Liver (tissue), 8 donors: ENCODE measurements at regions not wholly inside any gene's neighbourhood (a gene's known extent, or its start where the extent isn't known, plus 50 kb on each side); places are given as distances from the start of the nearest gene placed in this dataset.

Experiments
- DNase-seq: peaks from one replicate; pipeline ENCODE4 v3.0.0-alpha.2; 2017; ENCODE audit warnings: low spot score
- H3K27ac ChIP-seq, 2 donors: one replicate each; pipeline ENCODE4 v1.7.0; 2013; ENCODE audit warnings: inconsistent platforms in 2 of 2, low read length in 2 of 2, control low read depth in 1 of 2, low read depth in 1 of 2, mild to moderate bottlenecking in 1 of 2
- H3K27me3 ChIP-seq, 4 donors: one replicate each; pipeline versions ENCODE4 v1.6.1 to v1.7.0; 2013; ENCODE audit warnings: low read length in 3 of 4, inconsistent platforms in 1 of 4, mild to moderate bottlenecking in 1 of 4, moderate library complexity in 1 of 4; ENCODE audit not compliant: control insufficient read depth in 4 of 4, insufficient read depth in 4 of 4
- H3K36me3 ChIP-seq, 4 donors: one replicate each; pipeline versions ENCODE4 v1.6.1 to v1.7.0; 2013; ENCODE audit warnings: low read length in 3 of 4, mild to moderate bottlenecking in 3 of 4, low read depth in 1 of 4, moderate library complexity in 1 of 4; ENCODE audit not compliant: control insufficient read depth in 4 of 4, insufficient read depth in 3 of 4
- H3K4me1 ChIP-seq, 4 donors: one replicate each; pipeline versions ENCODE4 v1.6.1 to v1.7.0; 2013; ENCODE audit warnings: low read length in 3 of 4, mild to moderate bottlenecking in 3 of 4, moderate library complexity in 1 of 4; ENCODE audit not compliant: control insufficient read depth in 4 of 4, insufficient read depth in 4 of 4
- H3K4me3 ChIP-seq, 3 donors: one replicate each; pipeline versions ENCODE4 v1.6.1 to v1.7.0; 2013; ENCODE audit warnings: low read length in 3 of 3, control low read depth in 1 of 3, low read depth in 1 of 3, mild to moderate bottlenecking in 1 of 3
- H3K9ac ChIP-seq, 2 donors: one replicate each; pipeline ENCODE4 v1.7.0; 2013; ENCODE audit warnings: low read length in 2 of 2, mild to moderate bottlenecking in 2 of 2, moderate library complexity in 2 of 2, control low read depth in 1 of 2, low read depth in 1 of 2
- H3K9me3 ChIP-seq, 4 donors: one replicate each; pipeline versions ENCODE4 v1.6.1 to v1.7.0; 2013; ENCODE audit warnings: low read length in 3 of 4; ENCODE audit not compliant: control insufficient read depth in 4 of 4
- EGR1 ChIP-seq, 2 donors: IDR thresholded peaks; 2 replicates each; pipeline ENCODE4 v1.6.1; 2016 to 2018; ENCODE audit warnings: antibody characterized with exemption in 2 of 2, low read depth in 2 of 2
- FOXA1 ChIP-seq: IDR thresholded peaks from 2 replicates; pipeline ENCODE4 v1.6.1; 2016; ENCODE audit warnings: antibody characterized with exemption
- FOXA2 ChIP-seq: IDR thresholded peaks from 2 replicates; pipeline ENCODE4 v1.6.1; 2016; ENCODE audit warnings: antibody characterized with exemption
- GABPA ChIP-seq, 2 donors: IDR thresholded peaks in 1 of 2; conservative IDR thresholded peaks in 1 of 2; 2 replicates each; pipeline ENCODE4 v1.6.1; 2016; ENCODE audit warnings: antibody characterized with exemption in 2 of 2, mild to moderate bottlenecking in 1 of 2, moderate library complexity in 1 of 2
- HNF4A ChIP-seq, 2 donors: conservative IDR thresholded peaks; 2 replicates each; pipeline ENCODE4 v1.6.1; 2016; ENCODE audit warnings: antibody characterized with exemption in 2 of 2, mild to moderate bottlenecking in 2 of 2
- HNF4G ChIP-seq: IDR thresholded peaks from 2 replicates; pipeline ENCODE4 v1.6.1; 2016; ENCODE audit warnings: antibody characterized with exemption
- JUND ChIP-seq, 2 donors: IDR thresholded peaks; 2 replicates each; pipeline ENCODE4 v1.6.1; 2016; ENCODE audit warnings: antibody characterized with exemption in 2 of 2
- NR2F2 ChIP-seq: IDR thresholded peaks from 2 replicates; pipeline ENCODE4 v1.6.1; 2016; ENCODE audit warnings: antibody characterized with exemption
- RAD21 ChIP-seq, 2 donors: IDR thresholded peaks; 2 replicates each; pipeline ENCODE4 v1.6.1; 2016; ENCODE audit warnings: antibody characterized with exemption in 2 of 2, mild to moderate bottlenecking in 2 of 2
- RXRA ChIP-seq, 2 donors: IDR thresholded peaks; 2 replicates each; pipeline ENCODE4 v1.6.1; 2017 to 2018; ENCODE audit warnings: antibody characterized with exemption in 2 of 2, mild to moderate bottlenecking in 1 of 2
- SP1 ChIP-seq: IDR thresholded peaks from 2 replicates; pipeline ENCODE4 v1.6.1; 2018; ENCODE audit warnings: antibody characterized with exemption, mild to moderate bottlenecking
- YY1 ChIP-seq: IDR thresholded peaks from 2 replicates; pipeline ENCODE4 v1.6.1; 2016; ENCODE audit warnings: antibody characterized with exemption, mild to moderate bottlenecking
- WGBS: extraction: QIAGEN DNeasy Blood & Tissue Kit; methylation state at CpG from one replicate; pipeline ENCODE4 v1.1.7; 2013; 5-methylcytosine and 5-hydroxymethylcytosine counted together
- TF ChIP-seq, protein P1 (sequence below): IDR thresholded peaks from 2 replicates; pipeline ENCODE4 v1.6.1; 2016; ENCODE audit warnings: antibody characterized with exemption
- TF ChIP-seq, protein P2 (sequence below): fragments of 150-350 bp; IDR thresholded peaks from 2 replicates; pipeline ENCODE4 v1.5.1; 2017; ENCODE audit warnings: improper control_type of control experiment, low read depth, low read length; ENCODE audit not compliant: missing input control
- TF ChIP-seq, protein P3 (sequence below): IDR thresholded peaks from 2 replicates; pipeline ENCODE4 v1.6.1; 2016; ENCODE audit warnings: antibody characterized with exemption
- TF ChIP-seq, protein P4 (sequence below): IDR thresholded peaks from 2 replicates; pipeline ENCODE4 v1.6.1; 2016; ENCODE audit warnings: antibody characterized with exemption
- TF ChIP-seq, protein P5 (sequence below): IDR thresholded peaks from 2 replicates; pipeline ENCODE4 v1.6.1; 2016; ENCODE audit warnings: antibody characterized with exemption, mild to moderate bottlenecking
- donor health status: healthy.
- donor health status: healthy.
- donor health status: healthy.
- donor health status: healthy.
- donor health status: healthy.

DNA sequence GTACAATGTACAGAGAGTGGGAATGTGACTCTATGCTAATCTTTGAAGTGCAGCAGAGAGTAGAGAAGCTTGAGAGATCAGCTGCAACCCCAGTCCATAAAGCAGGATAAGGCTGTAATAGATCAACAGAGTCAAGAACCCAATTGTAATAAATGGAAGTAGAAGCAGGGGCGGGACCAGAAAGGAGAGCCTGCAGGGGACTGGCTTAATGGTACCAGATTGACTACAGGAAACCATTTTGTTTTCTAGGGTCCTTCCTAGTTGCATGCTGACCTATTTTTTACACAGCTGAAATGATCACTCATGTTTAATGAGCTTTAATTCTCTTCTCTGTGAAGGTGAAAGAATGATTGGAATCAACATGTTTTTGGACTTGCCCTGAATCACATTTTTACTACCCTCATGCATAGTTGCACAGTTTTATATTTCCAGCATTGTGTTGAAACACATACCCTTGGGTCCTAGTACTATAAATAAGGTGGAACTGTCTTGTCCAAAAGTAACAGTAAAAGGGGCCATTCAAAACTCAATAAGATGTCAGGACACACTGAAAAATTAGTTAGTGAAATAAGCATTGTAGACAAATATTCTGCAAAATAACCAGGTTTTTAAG is 69.8 kb downstream of the GPR88 start:
- H3K36me3 ChIP-seq: no peaks in the 10 kb centered on the region
- no peak overlapping the region for H3K4me3 ChIP-seq
- H3K27me3 ChIP-seq: no peaks in the 10 kb centered on the region
- TF ChIP-seq RXRA (IDR thresholded peaks at IDR 0.05) (no peak), HNF4A (conservative IDR thresholded peaks at IDR 0.05) (no peak), FOXA2 (no peak), RAD21 (IDR thresholded peaks at IDR 0.05) (no peak), JUND (IDR thresholded peaks at IDR 0.05) (no peak), HNF4G (no peak), NR2F2 (no peak), YY1 (no peak), FOXA1 (no peak), SP1 (no peak)
- TF ChIP-seq, protein P1, sequence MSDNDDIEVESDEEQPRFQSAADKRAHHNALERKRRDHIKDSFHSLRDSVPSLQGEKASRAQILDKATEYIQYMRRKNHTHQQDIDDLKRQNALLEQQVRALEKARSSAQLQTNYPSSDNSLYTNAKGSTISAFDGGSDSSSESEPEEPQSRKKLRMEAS: no peak
- TF ChIP-seq, protein P2, sequence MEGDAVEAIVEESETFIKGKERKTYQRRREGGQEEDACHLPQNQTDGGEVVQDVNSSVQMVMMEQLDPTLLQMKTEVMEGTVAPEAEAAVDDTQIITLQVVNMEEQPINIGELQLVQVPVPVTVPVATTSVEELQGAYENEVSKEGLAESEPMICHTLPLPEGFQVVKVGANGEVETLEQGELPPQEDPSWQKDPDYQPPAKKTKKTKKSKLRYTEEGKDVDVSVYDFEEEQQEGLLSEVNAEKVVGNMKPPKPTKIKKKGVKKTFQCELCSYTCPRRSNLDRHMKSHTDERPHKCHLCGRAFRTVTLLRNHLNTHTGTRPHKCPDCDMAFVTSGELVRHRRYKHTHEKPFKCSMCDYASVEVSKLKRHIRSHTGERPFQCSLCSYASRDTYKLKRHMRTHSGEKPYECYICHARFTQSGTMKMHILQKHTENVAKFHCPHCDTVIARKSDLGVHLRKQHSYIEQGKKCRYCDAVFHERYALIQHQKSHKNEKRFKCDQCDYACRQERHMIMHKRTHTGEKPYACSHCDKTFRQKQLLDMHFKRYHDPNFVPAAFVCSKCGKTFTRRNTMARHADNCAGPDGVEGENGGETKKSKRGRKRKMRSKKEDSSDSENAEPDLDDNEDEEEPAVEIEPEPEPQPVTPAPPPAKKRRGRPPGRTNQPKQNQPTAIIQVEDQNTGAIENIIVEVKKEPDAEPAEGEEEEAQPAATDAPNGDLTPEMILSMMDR: no peak
- TF ChIP-seq, protein P3, sequence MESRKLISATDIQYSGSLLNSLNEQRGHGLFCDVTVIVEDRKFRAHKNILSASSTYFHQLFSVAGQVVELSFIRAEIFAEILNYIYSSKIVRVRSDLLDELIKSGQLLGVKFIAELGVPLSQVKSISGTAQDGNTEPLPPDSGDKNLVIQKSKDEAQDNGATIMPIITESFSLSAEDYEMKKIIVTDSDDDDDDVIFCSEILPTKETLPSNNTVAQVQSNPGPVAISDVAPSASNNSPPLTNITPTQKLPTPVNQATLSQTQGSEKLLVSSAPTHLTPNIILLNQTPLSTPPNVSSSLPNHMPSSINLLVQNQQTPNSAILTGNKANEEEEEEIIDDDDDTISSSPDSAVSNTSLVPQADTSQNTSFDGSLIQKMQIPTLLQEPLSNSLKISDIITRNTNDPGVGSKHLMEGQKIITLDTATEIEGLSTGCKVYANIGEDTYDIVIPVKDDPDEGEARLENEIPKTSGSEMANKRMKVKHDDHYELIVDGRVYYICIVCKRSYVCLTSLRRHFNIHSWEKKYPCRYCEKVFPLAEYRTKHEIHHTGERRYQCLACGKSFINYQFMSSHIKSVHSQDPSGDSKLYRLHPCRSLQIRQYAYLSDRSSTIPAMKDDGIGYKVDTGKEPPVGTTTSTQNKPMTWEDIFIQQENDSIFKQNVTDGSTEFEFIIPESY: no peak
- TF ChIP-seq, protein P4, sequence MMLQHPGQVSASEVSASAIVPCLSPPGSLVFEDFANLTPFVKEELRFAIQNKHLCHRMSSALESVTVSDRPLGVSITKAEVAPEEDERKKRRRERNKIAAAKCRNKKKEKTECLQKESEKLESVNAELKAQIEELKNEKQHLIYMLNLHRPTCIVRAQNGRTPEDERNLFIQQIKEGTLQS: no peak
- TF ChIP-seq, protein P5, sequence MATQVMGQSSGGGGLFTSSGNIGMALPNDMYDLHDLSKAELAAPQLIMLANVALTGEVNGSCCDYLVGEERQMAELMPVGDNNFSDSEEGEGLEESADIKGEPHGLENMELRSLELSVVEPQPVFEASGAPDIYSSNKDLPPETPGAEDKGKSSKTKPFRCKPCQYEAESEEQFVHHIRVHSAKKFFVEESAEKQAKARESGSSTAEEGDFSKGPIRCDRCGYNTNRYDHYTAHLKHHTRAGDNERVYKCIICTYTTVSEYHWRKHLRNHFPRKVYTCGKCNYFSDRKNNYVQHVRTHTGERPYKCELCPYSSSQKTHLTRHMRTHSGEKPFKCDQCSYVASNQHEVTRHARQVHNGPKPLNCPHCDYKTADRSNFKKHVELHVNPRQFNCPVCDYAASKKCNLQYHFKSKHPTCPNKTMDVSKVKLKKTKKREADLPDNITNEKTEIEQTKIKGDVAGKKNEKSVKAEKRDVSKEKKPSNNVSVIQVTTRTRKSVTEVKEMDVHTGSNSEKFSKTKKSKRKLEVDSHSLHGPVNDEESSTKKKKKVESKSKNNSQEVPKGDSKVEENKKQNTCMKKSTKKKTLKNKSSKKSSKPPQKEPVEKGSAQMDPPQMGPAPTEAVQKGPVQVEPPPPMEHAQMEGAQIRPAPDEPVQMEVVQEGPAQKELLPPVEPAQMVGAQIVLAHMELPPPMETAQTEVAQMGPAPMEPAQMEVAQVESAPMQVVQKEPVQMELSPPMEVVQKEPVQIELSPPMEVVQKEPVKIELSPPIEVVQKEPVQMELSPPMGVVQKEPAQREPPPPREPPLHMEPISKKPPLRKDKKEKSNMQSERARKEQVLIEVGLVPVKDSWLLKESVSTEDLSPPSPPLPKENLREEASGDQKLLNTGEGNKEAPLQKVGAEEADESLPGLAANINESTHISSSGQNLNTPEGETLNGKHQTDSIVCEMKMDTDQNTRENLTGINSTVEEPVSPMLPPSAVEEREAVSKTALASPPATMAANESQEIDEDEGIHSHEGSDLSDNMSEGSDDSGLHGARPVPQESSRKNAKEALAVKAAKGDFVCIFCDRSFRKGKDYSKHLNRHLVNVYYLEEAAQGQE: no peak
- no peak overlapping the region for H3K9ac ChIP-seq
- 96% methylated on average over 1 of the region's 1 CpG for WGBS
- no peak overlapping the region for H3K27ac ChIP-seq
- H3K9me3 ChIP-seq: no peaks in the 10 kb centered on the region
- DNase-seq: no peak
- no peaks in the 10 kb centered on the region for H3K4me1 ChIP-seq

DNA sequence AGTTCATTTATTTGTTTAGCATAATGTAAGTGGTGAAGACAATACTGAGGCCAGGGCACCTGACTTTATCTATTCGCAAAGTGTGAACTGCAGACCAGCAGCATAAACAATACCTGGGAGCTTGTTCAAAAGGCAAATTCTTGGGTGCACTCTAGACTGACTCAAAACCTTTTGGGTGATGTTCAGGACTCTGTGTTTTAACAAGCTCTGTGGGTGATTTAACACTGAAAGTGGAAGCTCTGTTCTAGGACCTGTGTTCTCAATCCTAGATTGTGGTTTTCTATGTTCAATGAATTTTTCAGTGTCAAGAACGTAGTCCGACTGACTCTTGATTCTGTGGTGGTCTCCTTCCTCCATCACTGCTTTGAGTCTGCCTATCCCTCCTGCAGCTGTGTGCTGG is 71.9 kb downstream of the GPR88 start:
- H3K4me3 ChIP-seq: no peak overlapping the region
- TF ChIP-seq FOXA1 (no peak), NR2F2 (no peak), EGR1 (IDR thresholded peaks at IDR 0.05; ENCODE audit: low read depth in 2 of 2) (no peak), HNF4G (no peak), GABPA (IDR thresholded peaks at IDR 0.05 in 1 of 2, conservative IDR thresholded peaks at IDR 0.05 in 1 of 2) (no peak)
- TF ChIP-seq, protein P3: no peak
- no peak overlapping the region for H3K9ac ChIP-seq
- WGBS: 95% methylated on average over 3 of the region's 3 CpGs
- H3K36me3 ChIP-seq: no peaks in the 10 kb centered on the region
- H3K27ac ChIP-seq: no peak overlapping the region
- H3K9me3 ChIP-seq: no peaks in the 10 kb centered on the region
- no peak for DNase-seq
- H3K4me1 ChIP-seq: peaks cover 0 to 4% (median under 1%) of the 10 kb centered on the region in 4 donors
- H3K27me3 ChIP-seq: no peaks in the 10 kb centered on the region
